Duodenal mucosa (tissue), 2 donors: ENCODE measurements at regions not wholly inside any gene's neighbourhood (a gene's known extent, or its start where the extent isn't known, plus 50 kb on each side); places are given as distances from the start of the nearest gene placed in this dataset.
"Not testable (repeated sequence)": the region's sequence is repeated elsewhere in the genome, so short reads cannot be mapped to it uniquely, and the experiment has no call there.

ENCODE experiments used
- H3K27ac ChIP-seq: one replicate; pipeline ENCODE4 v1.7.0; 2013; ENCODE audit warnings: low read depth, low read length
- H3K27me3 ChIP-seq, 2 donors: one replicate each; pipeline ENCODE4 v1.7.0; 2013; ENCODE audit warnings: low read length in 2 of 2, control low read depth in 1 of 2; ENCODE audit not compliant: insufficient read depth in 2 of 2, control insufficient read depth in 1 of 2
- H3K36me3 ChIP-seq, 2 donors: one replicate each; pipeline ENCODE4 v1.7.0; 2013; ENCODE audit warnings: low read length in 2 of 2, control low read depth in 1 of 2; ENCODE audit not compliant: insufficient read depth in 2 of 2, control insufficient read depth in 1 of 2
- H3K4me1 ChIP-seq, 2 donors: one replicate each; pipeline ENCODE4 v1.7.0; 2013; ENCODE audit warnings: low read length in 2 of 2, control low read depth in 1 of 2; ENCODE audit not compliant: insufficient read depth in 2 of 2, control insufficient read depth in 1 of 2
- H3K4me3 ChIP-seq, 2 donors: one replicate each; pipeline ENCODE4 v1.7.0; 2013; ENCODE audit warnings: low read length in 2 of 2, low read depth in 1 of 2
- H3K9ac ChIP-seq, 2 donors: one replicate each; pipeline ENCODE4 v1.7.0; 2013; ENCODE audit warnings: low read length in 2 of 2, low read depth in 1 of 2
- H3K9me3 ChIP-seq, 2 donors: one replicate each; pipeline ENCODE4 v1.7.0; 2013; ENCODE audit warnings: low read length in 2 of 2, control low read depth in 1 of 2; ENCODE audit not compliant: control insufficient read depth in 1 of 2

DNA sequence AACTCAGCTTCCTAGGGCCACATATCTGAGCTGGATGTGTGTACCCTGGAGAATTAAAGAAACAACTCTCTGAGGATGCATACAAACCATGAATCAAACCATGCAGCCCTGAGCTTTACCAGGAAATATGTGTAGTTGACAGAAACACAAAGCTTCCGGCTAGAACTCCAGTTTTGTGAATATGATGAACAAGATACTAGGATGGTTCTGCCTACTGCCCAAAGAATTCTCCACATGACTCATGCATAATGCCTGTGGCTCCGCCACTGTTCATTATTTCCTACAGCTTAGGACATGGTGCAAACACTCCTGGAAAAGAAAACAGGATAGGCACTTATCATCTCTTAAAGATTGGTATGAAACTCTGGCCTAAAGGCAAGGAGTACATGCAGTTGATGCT is 343.4 kb downstream of the DNAH5 start:
- Histone ChIP-seq H3K27ac (no peak overlapping the region), H3K9ac (no peak overlapping the region), H3K4me3 (no peak overlapping the region), H3K9me3 (no peaks in the 10 kb centered on the region), H3K27me3 (no peaks in the 10 kb centered on the region), H3K36me3 (no peaks in the 10 kb centered on the region), H3K4me1 (no peaks in the 10 kb centered on the region)

DNA sequence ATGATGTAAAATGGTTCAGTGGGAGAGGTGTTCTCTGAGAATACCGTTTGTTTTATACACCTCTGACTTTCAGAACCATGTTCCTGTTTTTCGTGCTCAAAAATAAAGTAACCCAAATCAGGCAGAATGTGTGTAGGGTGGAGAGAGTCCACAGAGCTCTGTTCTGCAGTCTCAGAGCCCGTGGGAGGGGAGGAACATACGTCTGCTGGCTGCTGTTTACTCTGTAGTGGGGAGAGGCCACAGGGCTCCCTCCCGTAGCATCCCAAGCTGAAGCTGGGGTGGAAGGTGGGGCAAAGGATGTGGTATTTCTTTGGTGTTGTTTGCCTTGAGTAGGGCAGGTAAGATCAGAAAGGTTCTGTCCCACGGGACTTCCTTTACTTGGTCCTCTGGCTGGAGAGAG is 348.5 kb downstream of the DNAH5 start:
- Histone ChIP-seq H3K27ac (no peak overlapping the region), H3K27me3 (no peaks in the 10 kb centered on the region), H3K36me3 (no peaks in the 10 kb centered on the region), H3K4me1 (no peaks in the 10 kb centered on the region), H3K9ac (no peak overlapping the region), H3K4me3 (no peak overlapping the region), H3K9me3 (no peaks in the 10 kb centered on the region)

DNA sequence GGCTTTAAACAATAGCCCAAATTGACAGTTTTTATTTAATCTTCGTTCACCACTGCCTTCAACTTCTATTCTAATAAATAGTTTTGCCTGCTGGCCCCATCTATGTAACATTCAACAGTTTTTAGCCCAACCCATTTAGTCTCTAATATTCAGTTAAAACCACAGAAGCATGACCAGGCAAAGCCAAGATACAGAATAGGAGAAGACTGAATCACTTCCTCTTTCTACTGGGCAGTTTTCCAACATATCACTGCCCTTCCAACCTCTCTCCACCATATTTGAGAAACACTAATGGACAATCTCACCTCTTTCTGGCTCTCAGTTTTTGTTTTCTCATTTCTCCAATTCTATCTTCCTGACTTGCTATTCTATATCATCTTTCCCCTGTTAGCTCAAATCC is 352.9 kb downstream of the DNAH5 start:
- Histone ChIP-seq H3K4me1 (peaks cover 4 to 12% of the 10 kb centered on the region in 2 donors), H3K9ac (no peak overlapping the region), H3K4me3 (no peak overlapping the region), H3K27me3 (no peaks in the 10 kb centered on the region), H3K36me3 (no peaks in the 10 kb centered on the region), H3K9me3 (no peaks in the 10 kb centered on the region), H3K27ac (no peak overlapping the region)

DNA sequence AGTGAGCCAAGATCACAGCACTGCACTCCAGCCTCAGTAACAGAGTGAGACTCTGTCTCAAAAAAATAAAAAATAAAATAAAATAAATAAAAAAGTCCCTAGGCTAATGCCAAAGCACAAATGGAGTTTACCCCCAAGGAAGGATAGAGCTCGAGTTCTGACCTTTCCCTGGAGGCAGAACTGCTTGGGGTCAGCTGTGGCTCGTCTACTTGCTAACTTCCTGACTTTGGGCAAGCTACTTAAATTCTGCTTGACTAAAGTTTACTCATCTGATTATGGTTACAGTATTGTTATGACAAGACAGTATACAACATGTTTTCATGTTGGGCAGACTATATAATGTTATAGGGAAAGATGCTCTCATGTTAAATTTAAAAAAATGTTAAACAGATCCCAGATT is 359.2 kb downstream of the DNAH5 start:
- H3K4me3 ChIP-seq, result no peak overlapping the region
- no peaks in the 10 kb centered on the region for H3K36me3 ChIP-seq
- no peaks in the 10 kb centered on the region for H3K27me3 ChIP-seq
- H3K9me3 ChIP-seq, result no peaks in the 10 kb centered on the region
- H3K4me1 ChIP-seq, result peaks cover 17 to 23% of the 10 kb centered on the region in 2 donors
- no peak overlapping the region for H3K9ac ChIP-seq
- H3K27ac ChIP-seq, result no peak overlapping the region

DNA sequence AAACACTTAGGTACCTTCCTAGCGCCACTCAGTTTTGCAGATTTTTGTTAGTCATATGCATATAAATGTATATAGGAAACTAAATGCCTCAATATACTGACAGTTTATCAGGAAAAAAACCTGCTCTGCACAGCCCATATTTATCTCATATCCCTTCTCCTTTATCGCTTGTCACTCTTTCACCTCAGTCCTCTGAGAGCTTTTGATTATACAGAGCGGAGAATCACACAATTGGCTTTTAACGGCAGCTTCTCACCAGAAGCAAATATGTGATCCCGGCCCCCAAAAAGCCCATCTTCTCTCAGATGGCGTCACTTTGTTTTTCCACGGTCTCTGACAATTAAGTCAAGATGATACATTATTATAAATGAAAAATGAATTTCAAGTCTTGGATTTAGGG is 362.6 kb downstream of the DNAH5 start:
- no peak overlapping the region for H3K27ac ChIP-seq
- H3K27me3 ChIP-seq, result no peaks in the 10 kb centered on the region
- H3K9me3 ChIP-seq, result no peaks in the 10 kb centered on the region
- H3K36me3 ChIP-seq, result no peaks in the 10 kb centered on the region
- H3K4me3 ChIP-seq, result no peak overlapping the region
- H3K4me1 ChIP-seq, result peaks cover 17 to 19% of the 10 kb centered on the region in 2 donors
- H3K9ac ChIP-seq, result no peak overlapping the region

DNA sequence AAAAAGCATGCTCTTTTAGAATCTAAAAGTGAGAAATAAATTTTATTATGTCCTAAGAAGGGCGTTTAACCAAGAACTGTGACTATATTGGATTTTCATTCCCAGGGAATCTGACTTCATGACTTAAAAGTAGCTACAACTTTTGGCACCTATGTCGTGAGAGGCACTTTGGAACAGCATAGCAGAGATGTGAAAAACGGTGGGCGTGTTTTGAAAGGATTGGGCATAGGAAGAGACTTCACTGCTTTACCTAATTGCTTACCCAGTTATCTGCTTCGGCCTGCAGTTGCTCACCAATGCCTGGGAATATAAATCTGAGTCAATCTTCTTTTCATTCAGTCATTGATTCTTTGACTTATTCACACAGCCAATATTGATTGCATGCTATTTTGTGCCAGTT is 363.4 kb downstream of the DNAH5 start:
- H3K4me1 ChIP-seq, result peaks cover 17 to 19% of the 10 kb centered on the region in 2 donors
- no peaks in the 10 kb centered on the region for H3K9me3 ChIP-seq
- H3K27ac ChIP-seq, result no peak overlapping the region
- no peak overlapping the region for H3K9ac ChIP-seq
- H3K27me3 ChIP-seq, result no peaks in the 10 kb centered on the region
- no peak overlapping the region for H3K4me3 ChIP-seq
- H3K36me3 ChIP-seq, result no peaks in the 10 kb centered on the region

DNA sequence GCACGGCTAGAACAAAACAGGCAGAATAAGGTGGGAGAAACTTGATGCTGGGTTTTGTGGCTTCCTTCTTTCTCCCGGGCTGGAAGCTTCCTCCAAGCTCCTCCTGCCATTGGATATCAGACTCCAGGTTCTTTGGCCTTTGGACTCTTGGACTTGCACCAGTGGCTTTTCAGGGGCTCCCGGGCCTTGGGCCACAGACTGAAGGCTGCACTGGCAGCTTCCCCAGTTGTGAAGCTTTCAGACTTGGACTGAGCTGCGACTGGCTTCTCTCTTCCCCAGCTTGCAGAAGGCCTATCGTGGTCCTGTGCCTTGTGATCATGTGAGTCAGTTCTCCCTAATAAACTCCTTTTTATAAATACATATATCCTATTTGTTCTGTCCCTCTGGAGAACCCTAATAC is 364.4 kb downstream of the DNAH5 start:
- Histone ChIP-seq H3K27ac (no peak overlapping the region), H3K4me1 (peaks cover 17 to 19% of the 10 kb centered on the region in 2 donors), H3K36me3 (no peaks in the 10 kb centered on the region), H3K4me3 (peak overlapping the region; percentile 26 to 32), H3K9me3 (no peaks in the 10 kb centered on the region), H3K27me3 (no peaks in the 10 kb centered on the region), H3K9ac (no peak overlapping the region)

DNA sequence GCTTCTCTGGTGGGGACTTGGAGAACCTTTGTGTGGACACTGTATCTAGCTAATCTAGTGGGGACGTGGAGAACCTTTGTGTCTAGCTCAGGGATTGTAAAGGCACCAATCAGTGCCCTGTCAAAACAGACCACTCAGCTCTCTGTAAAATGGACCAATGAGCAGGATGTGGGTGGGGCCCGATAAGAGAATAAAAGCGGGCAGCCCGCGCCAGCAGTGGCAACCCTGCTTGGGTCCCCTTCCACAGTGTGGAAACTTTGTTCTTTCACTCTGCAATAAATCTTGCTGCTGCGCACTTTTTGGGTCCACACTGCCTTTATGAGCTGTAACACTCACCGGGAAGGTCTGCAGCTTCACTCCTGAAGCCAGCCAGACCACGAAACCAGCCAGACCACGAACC is 365.4 kb downstream of the DNAH5 start:
- not testable (repeated sequence) for H3K4me3 ChIP-seq, H3K9me3 ChIP-seq

DNA sequence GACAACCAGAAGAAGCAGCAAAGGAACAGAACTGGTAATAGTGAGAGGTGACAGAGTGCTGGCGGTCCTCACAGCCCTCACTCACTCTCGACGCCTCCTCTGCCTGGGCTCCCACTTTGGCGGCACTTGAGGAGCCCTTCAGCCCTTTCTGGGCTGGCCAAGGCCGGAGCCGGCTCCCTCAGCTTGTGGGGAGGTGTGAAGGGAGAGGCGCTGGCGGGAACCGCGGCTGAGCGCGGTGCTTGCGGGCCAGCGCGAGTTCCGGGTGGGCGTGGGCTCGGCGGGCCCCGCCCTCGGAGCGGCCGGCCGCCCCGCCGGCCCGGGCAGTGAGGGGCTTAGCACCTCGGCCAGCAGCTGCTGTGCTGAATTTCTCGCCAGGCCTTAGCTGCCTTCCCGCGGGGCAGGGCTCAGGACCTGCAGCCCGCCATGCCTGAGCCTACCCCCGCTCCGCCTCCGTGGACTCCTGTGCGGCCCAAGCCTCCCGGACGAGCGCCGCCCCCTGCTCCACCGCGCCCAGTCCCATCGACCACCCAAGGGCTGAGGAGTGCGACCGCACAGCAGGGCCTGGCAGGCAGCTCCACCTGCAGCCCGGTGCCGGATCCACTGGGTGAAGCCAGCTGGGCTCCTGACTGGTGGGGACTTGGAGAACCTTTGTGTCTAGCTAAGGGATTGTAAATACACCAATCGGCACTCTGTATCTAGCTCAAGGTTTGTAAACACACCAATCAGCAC is 366.0 kb downstream of the DNAH5 start:
- peaks cover 17 to 19% of the 10 kb centered on the region in 2 donors for H3K4me1 ChIP-seq
- not testable (repeated sequence) for H3K9ac ChIP-seq, H3K27me3 ChIP-seq, H3K9me3 ChIP-seq, H3K27ac ChIP-seq, H3K36me3 ChIP-seq, H3K4me3 ChIP-seq

More for the DNA sequence above, 365.4 kb downstream of the DNAH5 start:
- not testable (repeated sequence) for H3K27me3 ChIP-seq, H3K9ac ChIP-seq, H3K27ac ChIP-seq, H3K36me3 ChIP-seq
- H3K4me1 ChIP-seq, result peaks cover 17 to 19% of the 10 kb centered on the region in 2 donors

DNA sequence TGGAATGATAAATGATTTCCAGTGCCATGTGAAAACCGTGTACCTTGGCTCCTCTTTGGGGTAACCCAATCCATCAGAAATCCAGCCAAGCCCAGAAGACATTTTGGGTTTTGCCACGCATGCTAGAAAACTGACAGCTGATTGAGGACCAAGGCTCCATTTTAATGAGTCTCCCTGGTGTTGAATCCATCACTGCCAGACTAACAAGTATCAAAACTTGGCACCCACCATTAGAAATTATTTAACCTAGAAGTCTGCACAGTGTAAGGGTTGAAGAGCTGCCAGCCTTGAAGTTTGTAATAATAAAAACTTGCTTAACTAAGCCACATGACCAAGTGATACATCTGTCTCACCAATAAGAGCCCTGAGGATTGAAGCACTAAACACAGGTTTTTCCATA is 369.9 kb downstream of the DNAH5 start:
- H3K27me3 ChIP-seq, result no peaks in the 10 kb centered on the region
- H3K9me3 ChIP-seq, result no peaks in the 10 kb centered on the region
- no peak overlapping the region for H3K9ac ChIP-seq
- no peak overlapping the region for H3K4me3 ChIP-seq
- no peaks in the 10 kb centered on the region for H3K36me3 ChIP-seq
- peaks cover under 1 to 3% of the 10 kb centered on the region in 2 donors for H3K4me1 ChIP-seq
- no peak overlapping the region for H3K27ac ChIP-seq
